ENCODE measurements at regions not wholly inside any gene's neighbourhood (a gene's known extent, or its start where the extent isn't known, plus 50 kb on each side); places are given as distances from the start of the nearest gene placed in this dataset.

DNA sequence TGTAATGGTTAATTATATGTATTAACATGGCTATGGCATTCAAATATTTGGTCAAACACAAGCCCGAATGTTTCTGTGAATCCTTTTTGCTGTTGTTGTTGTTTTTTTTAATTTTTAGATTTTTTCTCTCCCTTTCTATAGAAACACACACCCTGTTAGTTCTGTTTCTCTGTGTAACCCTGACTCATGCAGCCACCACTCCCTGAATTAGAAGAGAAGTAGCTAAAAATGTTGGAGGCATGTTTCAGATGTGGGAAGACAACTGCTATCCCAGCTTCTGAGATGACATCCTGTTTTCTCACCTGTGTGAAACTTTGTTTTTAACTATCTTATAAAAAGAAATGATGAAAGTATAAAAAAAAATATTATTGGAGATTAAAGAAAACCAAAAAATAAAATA lies 219.6 kb upstream of the RGPD4 start (continued):
- TF ChIP-seq, protein P1, sequence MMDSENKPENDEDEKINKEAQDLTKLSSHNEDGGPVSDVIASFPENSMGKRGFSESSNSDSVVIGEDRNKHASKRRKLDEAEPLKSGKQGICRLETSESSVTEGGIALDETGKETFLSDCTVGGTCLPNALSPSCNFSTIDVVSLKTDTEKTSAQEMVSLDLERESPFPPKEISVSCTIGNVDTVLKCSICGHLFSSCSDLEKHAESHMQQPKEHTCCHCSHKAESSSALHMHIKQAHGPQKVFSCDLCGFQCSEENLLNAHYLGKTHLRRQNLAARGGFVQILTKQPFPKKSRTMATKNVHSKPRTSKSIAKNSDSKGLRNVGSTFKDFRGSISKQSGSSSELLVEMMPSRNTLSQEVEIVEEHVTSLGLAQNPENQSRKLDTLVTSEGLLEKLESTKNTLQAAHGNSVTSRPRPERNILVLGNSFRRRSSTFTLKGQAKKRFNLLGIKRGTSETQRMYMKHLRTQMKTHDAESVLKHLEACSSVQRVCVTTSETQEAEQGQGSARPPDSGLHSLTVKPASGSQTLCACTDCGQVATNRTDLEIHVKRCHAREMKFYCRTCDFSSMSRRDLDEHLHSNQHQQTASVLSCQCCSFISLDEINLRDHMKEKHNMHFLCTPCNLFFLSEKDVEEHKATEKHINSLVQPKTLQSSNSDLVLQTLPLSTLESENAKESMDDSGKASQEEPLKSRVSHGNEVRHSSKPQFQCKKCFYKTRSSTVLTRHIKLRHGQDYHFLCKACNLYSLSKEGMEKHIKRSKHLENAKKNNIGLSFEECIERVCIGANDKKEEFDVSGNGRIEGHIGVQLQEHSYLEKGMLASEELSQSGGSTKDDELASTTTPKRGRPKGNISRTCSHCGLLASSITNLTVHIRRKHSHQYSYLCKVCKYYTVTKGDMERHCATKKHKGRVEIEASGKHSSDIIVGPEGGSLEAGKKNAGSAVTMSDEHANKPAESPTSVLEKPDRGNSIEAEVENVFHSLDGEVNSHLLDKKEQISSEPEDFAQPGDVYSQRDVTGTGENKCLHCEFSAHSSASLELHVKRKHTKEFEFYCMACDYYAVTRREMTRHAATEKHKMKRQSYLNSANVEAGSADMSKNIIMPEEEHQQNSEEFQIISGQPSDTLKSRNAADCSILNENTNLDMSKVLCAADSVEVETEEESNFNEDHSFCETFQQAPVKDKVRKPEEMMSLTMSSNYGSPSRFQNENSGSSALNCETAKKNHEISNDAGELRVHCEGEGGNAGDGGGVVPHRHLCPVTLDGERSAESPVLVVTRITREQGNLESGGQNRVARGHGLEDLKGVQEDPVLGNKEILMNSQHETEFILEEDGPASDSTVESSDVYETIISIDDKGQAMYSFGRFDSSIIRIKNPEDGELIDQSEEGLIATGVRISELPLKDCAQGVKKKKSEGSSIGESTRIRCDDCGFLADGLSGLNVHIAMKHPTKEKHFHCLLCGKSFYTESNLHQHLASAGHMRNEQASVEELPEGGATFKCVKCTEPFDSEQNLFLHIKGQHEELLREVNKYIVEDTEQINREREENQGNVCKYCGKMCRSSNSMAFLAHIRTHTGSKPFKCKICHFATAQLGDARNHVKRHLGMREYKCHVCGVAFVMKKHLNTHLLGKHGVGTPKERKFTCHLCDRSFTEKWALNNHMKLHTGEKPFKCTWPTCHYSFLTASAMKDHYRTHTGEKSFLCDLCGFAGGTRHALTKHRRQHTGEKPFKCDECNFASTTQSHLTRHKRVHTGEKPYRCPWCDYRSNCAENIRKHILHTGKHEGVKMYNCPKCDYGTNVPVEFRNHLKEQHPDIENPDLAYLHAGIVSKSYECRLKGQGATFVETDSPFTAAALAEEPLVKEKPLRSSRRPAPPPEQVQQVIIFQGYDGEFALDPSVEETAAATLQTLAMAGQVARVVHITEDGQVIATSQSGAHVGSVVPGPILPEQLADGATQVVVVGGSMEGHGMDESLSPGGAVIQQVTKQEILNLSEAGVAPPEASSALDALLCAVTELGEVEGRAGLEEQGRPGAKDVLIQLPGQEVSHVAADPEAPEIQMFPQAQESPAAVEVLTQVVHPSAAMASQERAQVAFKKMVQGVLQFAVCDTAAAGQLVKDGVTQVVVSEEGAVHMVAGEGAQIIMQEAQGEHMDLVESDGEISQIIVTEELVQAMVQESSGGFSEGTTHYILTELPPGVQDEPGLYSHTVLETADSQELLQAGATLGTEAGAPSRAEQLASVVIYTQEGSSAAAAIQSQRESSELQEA (IDR thresholded peaks at IDR 0.05; ENCODE audit: low read depth), result no peak

DNA sequence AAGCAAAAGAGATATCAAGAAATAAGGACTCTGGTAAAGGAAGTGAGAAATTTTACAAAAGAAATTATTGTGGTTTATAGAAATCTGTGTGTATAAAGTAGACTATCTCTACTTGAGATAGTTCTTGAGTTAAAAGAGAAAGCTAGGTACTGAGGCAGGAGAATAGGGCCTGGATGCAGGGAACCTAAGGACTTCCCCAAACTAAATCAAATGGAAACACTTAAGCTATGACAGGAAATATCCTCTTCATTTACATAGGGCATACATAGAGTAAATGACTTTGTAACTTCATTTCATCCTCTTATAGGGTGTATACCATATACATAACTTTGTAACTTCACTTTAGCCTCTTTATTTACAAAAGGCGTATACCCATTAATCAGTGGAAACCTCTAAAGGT lies 219.2 kb upstream of the RGPD4 start:
- BruUV-seq (replicated peaks), result no TSS peak
- Histone ChIP-seq H3K9me3 (replicated peaks; ENCODE audit: control insufficient read depth, insufficient read depth, low read depth, low read length) (no peaks in the 10 kb centered on the region), H3K4me2 (ENCODE audit: insufficient read depth, low read length) (no peak overlapping the region), H3K4me1 (replicated peaks in 1 of 2; ENCODE audit: control insufficient read depth in 2 of 2, insufficient read depth in 2 of 2, low read length in 2 of 2) (no peaks in the 10 kb centered on the region), H2AFZ (ENCODE audit: low read depth, low read length) (no peak overlapping the region), H3K27me3 (ENCODE audit: control insufficient read depth in 2 of 2, insufficient read depth in 2 of 2, low read length in 2 of 2) (no peaks in the 10 kb centered on the region), H3K4me3 (no peak overlapping the region), H4K20me1 (replicated peaks; ENCODE audit: control insufficient read depth, insufficient read depth, low read length) (no peaks in the 10 kb centered on the region), H3K36me3 (ENCODE audit: control insufficient read depth, insufficient read depth, low read length) (no peaks in the 10 kb centered on the region), H3K9ac (ENCODE audit: insufficient read depth in 1 of 2, low read depth in 2 of 2, low read length in 2 of 2) (no peak overlapping the region), H3K9me1 (ENCODE audit: control insufficient read depth, insufficient read depth, low read length) (no peaks in the 10 kb centered on the region), H3K79me2 (ENCODE audit: control insufficient read depth, insufficient read depth, low read length) (no peaks in the 10 kb centered on the region), H3K27ac (ENCODE audit: extremely low read depth, low read depth, low read length) (no peak overlapping the region)
- FAIRE-seq, result no peak
- WGBS (ENCODE audit: insufficient coverage, low coverage, missing lambda C conversion rate), result 0% methylated on average over 1 of the region's 1 CpG
- in situ Hi-C loops (cut with MboI), result no loop called here
- ChIA-PET POLR2A (interaction anchor here (1.4 kb wide), 1 partner anchor 12 kb away, joined by 3 read pairs; no protein-coding TSS in a partner anchor), CTCF (ENCODE audit: low intra/inter-chr PET ratio) (no interaction called here)
- intact Hi-C loops (cut with micrococcal nuclease), result no loop called here
- no peak for TF ChIP-seq BRD9 (IDR thresholded peaks at IDR 0.05; ENCODE audit: low read depth, partially characterized antibody)
- TF ChIP-seq RAD51 (IDR thresholded peaks at IDR 0.05; ENCODE audit: borderline replicate concordance, low read depth), result no peak
- TF ChIP-seq, protein P2, sequence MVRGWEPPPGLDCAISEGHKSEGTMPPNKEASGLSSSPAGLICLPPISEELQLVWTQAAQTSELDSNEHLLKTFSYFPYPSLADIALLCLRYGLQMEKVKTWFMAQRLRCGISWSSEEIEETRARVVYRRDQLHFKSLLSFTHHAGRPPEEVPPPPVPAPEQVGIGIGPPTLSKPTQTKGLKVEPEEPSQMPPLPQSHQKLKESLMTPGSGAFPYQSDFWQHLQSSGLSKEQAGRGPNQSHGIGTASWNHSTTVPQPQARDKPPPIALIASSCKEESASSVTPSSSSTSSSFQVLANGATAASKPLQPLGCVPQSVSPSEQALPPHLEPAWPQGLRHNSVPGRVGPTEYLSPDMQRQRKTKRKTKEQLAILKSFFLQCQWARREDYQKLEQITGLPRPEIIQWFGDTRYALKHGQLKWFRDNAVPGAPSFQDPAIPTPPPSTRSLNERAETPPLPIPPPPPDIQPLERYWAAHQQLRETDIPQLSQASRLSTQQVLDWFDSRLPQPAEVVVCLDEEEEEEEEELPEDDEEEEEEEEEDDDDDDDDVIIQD (CRISPR knock-in tag; IDR thresholded peaks at IDR 0.05), result no peak
- no peak for TF ChIP-seq CBFB (CRISPR knock-in tag; IDR thresholded peaks at IDR 0.05)
- no peak for TF ChIP-seq MXI1 (IDR thresholded peaks at IDR 0.05; ENCODE audit: low read depth, low read length)
- TF ChIP-seq RAD21 (CRISPR knock-in tag; conservative IDR thresholded peaks at IDR 0.05 in 1 of 2, IDR thresholded peaks at IDR 0.05 in 1 of 2), result no peak
- TF ChIP-seq SIN3B (IDR thresholded peaks at IDR 0.05; ENCODE audit: low read depth), result no peak
- TF ChIP-seq RB1 (IDR thresholded peaks at IDR 0.05; ENCODE audit: low read depth), result no peak
- TF ChIP-seq MEF2A (IDR thresholded peaks at IDR 0.05; ENCODE audit: control insufficient read depth, low read depth, low read length), result no peak
- TF ChIP-seq KHSRP (IDR thresholded peaks at IDR 0.05), result no peak
- ATAC-seq, result no peak
- no peak for DNase-seq (ENCODE audit: extremely low read depth in 1 of 4, low spot score in 3 of 4)

Data from K562 (cell line).